CD4-positive, alpha-beta T cell treated with Interferon alpha-2 for 1 hour (primary cell): ENCODE measurements at regions not wholly inside any gene's neighbourhood (a gene's known extent, or its start where the extent isn't known, plus 50 kb on each side); places are given as distances from the start of the nearest gene placed in this dataset.

ENCODE experiments used
- DNase-seq, 2 donors: peaks; one replicate each; pipeline ENCODE4 v3.0.0-alpha.2; 2020 to 2022

GRCh38 chr3:72338082-72338941, 509.9 kb downstream of the SHQ1 start:
- DNase-seq = no peak

- DNase-seq = no peak
Measured at GRCh38 chr3:72337480-72337855, 510.8 kb downstream of the SHQ1 start.

GRCh38 chr3:72336821-72337479, 511.3 kb downstream of the SHQ1 start:
- DNase-seq = no peak

GRCh38 chr3:72336114-72336651, 512.1 kb downstream of the SHQ1 start:
- no peak for DNase-seq

- no peak for DNase-seq
Measured at GRCh38 chr3:72335458-72336095, 512.7 kb downstream of the SHQ1 start.

- DNase-seq = no peak
Measured at GRCh38 chr3:72334681-72335457, 513.4 kb downstream of the SHQ1 start.

- DNase-seq = no peak
Measured at GRCh38 chr3:72332689-72333088, 515.6 kb downstream of the SHQ1 start.

- no peak for DNase-seq
Measured at GRCh38 chr3:72332036-72332435, 516.2 kb downstream of the SHQ1 start.

GRCh38 chr3:72331076-72331475, 517.2 kb downstream of the SHQ1 start:
- no peak for DNase-seq

- no peak for DNase-seq
Measured at GRCh38 chr3:72329354-72329753, 518.9 kb downstream of the SHQ1 start.

- DNase-seq = no peak
Measured at GRCh38 chr3:72328755-72329277, 519.4 kb downstream of the SHQ1 start.

GRCh38 chr3:72327008-72327407, 521.2 kb downstream of the SHQ1 start:
- no peak for DNase-seq

- no peak for DNase-seq
Measured at GRCh38 chr3:72324253-72324811, 523.9 kb downstream of the SHQ1 start.

GRCh38 chr3:72323773-72324172, 524.5 kb downstream of the SHQ1 start:
- DNase-seq = no peak

- no peak for DNase-seq
Measured at GRCh38 chr3:72322264-72322976, 525.8 kb downstream of the SHQ1 start.

- no peak for DNase-seq
Measured at GRCh38 chr3:72320955-72321303, 527.3 kb downstream of the SHQ1 start.

GRCh38 chr3:72320095-72320954, 527.9 kb downstream of the SHQ1 start:
- no peak for DNase-seq

GRCh38 chr3:72319194-72320094, 528.8 kb downstream of the SHQ1 start:
- DNase-seq = no peak

- no peak for DNase-seq
Measured at GRCh38 chr3:72318504-72319193, 529.6 kb downstream of the SHQ1 start.
